ENCODE measurements at regions not wholly inside any gene's neighbourhood (a gene's known extent, or its start where the extent isn't known, plus 50 kb on each side); places are given as distances from the start of the nearest gene placed in this dataset.

DNA sequence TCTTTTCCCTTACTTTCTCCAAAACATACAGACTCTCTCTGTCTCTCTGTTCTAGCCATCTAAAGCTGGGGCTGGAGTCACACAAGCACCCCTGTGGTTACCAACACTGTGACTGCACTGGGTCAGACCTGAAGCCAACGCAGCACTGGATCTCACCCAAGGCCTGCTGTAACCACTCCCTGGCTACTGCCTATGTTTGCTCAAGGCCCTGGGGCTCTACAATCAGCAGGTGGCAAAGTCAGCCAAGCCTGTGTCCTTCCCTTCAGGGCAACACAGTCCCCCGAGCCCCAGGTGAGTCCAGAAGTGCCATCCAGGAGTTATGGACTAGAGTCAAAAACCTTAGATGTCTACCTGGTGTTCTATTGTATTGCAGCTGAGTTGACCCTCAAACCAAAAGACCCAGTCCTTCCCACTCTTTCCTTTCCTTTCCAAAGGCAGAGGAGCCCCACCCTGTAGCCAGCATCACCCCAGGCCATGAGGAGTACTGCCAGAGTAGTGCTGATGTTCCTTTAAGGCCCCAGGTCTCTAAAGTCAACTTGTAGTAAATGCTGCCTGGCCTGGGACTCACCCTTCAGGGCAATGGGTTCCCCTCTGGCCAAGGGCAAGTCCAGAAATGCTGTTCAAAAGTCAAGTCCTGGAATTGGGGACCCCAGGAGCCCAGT is 58.8 kb upstream of the RAP2C start:
- Histone ChIP-seq H3K4me2 (ENCODE audit: insufficient read depth, low read length) (no peak overlapping the region), H3K79me2 (ENCODE audit: insufficient read depth, low read length) (no peaks in the 10 kb centered on the region), H3K27me3 (ENCODE audit: insufficient read depth, low read length, poor library complexity) (no peaks in the 10 kb centered on the region), H3K4me3 (ENCODE audit: low read depth in 1 of 2, low read length in 2 of 2) (no peak overlapping the region), H4K20me1 (ENCODE audit: insufficient read depth, low read length) (no peaks in the 10 kb centered on the region), H3K27ac (ENCODE audit: low read length) (no peak overlapping the region), H2AFZ (ENCODE audit: low read depth, low read length) (no peak overlapping the region), H3K9ac (ENCODE audit: low read depth, low read length) (no peak overlapping the region), H3K9me3 (ENCODE audit: insufficient read depth, low read length, severe bottlenecking) (no peaks in the 10 kb centered on the region), H3K4me1 (ENCODE audit: insufficient read depth, low read length) (no peaks in the 10 kb centered on the region), H3K36me3 (ENCODE audit: insufficient read depth, low read length) (no peaks in the 10 kb centered on the region)
- no peak for TF ChIP-seq EZH2 (IDR thresholded peaks at IDR 0.05; ENCODE audit: borderline replicate concordance, low read depth, low read length, severe bottlenecking)
- TF ChIP-seq, protein P1, sequence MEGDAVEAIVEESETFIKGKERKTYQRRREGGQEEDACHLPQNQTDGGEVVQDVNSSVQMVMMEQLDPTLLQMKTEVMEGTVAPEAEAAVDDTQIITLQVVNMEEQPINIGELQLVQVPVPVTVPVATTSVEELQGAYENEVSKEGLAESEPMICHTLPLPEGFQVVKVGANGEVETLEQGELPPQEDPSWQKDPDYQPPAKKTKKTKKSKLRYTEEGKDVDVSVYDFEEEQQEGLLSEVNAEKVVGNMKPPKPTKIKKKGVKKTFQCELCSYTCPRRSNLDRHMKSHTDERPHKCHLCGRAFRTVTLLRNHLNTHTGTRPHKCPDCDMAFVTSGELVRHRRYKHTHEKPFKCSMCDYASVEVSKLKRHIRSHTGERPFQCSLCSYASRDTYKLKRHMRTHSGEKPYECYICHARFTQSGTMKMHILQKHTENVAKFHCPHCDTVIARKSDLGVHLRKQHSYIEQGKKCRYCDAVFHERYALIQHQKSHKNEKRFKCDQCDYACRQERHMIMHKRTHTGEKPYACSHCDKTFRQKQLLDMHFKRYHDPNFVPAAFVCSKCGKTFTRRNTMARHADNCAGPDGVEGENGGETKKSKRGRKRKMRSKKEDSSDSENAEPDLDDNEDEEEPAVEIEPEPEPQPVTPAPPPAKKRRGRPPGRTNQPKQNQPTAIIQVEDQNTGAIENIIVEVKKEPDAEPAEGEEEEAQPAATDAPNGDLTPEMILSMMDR (IDR thresholded peaks at IDR 0.05; ENCODE audit: borderline replicate concordance, extremely low read depth, low read length, poor library complexity, severe bottlenecking), result no peak
- DNase-seq (no peak), ATAC-seq (ENCODE audit: insufficient read depth, low read depth) (no peak)

DNA sequence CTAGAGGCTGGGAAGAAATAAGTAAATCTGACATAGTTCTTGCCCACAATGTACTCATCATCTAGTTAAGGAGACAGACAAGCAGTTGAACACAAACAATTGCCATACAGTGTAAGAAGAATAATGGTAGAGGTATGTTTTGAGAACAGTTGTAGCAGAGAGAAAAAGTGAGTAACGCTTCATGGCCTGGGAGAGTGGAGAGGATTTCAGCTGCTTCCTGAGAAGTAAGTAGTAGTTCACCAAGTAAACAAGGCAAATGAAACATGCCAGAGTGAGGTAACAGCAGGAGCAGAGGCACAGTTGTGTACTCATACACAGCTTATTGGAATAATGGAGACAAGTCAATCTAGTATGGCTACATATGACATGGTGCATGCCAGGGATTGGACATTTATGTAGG is 53.6 kb upstream of the RAP2C start:
- Histone ChIP-seq H3K9me3 (ENCODE audit: insufficient read depth, low read length, severe bottlenecking) (no peaks in the 10 kb centered on the region), H3K4me3 (ENCODE audit: low read depth in 1 of 2, low read length in 2 of 2) (no peak overlapping the region), H2AFZ (ENCODE audit: low read depth, low read length) (no peak overlapping the region), H3K27me3 (ENCODE audit: insufficient read depth, low read length, poor library complexity) (no peaks in the 10 kb centered on the region), H3K36me3 (ENCODE audit: insufficient read depth, low read length) (no peaks in the 10 kb centered on the region), H3K27ac (ENCODE audit: low read length) (no peak overlapping the region), H3K79me2 (ENCODE audit: insufficient read depth, low read length) (no peaks in the 10 kb centered on the region), H3K4me1 (ENCODE audit: insufficient read depth, low read length) (no peaks in the 10 kb centered on the region), H3K9ac (ENCODE audit: low read depth, low read length) (no peak overlapping the region), H4K20me1 (ENCODE audit: insufficient read depth, low read length) (no peaks in the 10 kb centered on the region), H3K4me2 (ENCODE audit: insufficient read depth, low read length) (no peak overlapping the region)
- no peak for TF ChIP-seq EZH2 (IDR thresholded peaks at IDR 0.05; ENCODE audit: borderline replicate concordance, low read depth, low read length, severe bottlenecking)
- TF ChIP-seq, protein P1 (IDR thresholded peaks at IDR 0.05; ENCODE audit: borderline replicate concordance, extremely low read depth, low read length, poor library complexity, severe bottlenecking), result no peak
- ATAC-seq (ENCODE audit: insufficient read depth, low read depth), result no peak
- DNase-seq, result no peak

DNA sequence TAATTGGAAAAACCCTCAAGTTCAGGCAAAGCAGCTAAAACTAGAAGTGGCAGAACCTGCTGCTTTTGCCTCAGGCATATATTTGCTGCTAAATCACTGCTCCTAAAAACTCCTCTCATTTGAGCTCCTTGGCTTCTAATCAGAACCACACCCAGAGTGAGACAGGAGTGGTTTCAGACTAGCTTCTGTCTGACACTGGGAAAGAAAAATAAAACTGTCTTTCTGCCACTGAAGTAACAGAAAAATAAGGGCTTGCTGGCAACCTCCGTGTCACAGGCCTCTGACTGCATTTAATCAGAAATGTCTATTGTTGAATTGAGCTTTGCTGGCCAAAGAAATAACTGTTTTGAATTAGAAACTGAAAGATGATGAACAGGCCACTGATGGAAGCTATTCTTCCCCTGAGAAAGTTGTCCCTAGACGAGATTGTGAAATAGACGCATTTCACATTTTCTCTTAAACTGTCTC is 52.1 kb upstream of the RAP2C start:
- H3K36me3 ChIP-seq (ENCODE audit: insufficient read depth, low read length), result no peaks in the 10 kb centered on the region
- DNase-seq (no peak), ATAC-seq (ENCODE audit: insufficient read depth, low read depth) (no peak)
- no peaks in the 10 kb centered on the region for H3K27me3 ChIP-seq (ENCODE audit: insufficient read depth, low read length, poor library complexity)
- H4K20me1 ChIP-seq (ENCODE audit: insufficient read depth, low read length), result no peaks in the 10 kb centered on the region
- H3K9ac ChIP-seq (ENCODE audit: low read depth, low read length), result no peak overlapping the region
- H3K4me2 ChIP-seq (ENCODE audit: insufficient read depth, low read length), result no peak overlapping the region
- no peaks in the 10 kb centered on the region for H3K9me3 ChIP-seq (ENCODE audit: insufficient read depth, low read length, severe bottlenecking)
- H3K27ac ChIP-seq (ENCODE audit: low read length), result no peak overlapping the region
- TF ChIP-seq EZH2 (IDR thresholded peaks at IDR 0.05; ENCODE audit: borderline replicate concordance, low read depth, low read length, severe bottlenecking), result no peak
- TF ChIP-seq, protein P1 (IDR thresholded peaks at IDR 0.05; ENCODE audit: borderline replicate concordance, extremely low read depth, low read length, poor library complexity, severe bottlenecking), result no peak
- no peaks in the 10 kb centered on the region for H3K79me2 ChIP-seq (ENCODE audit: insufficient read depth, low read length)
- no peak overlapping the region for H3K4me3 ChIP-seq (ENCODE audit: low read depth in 1 of 2, low read length in 2 of 2)
- no peaks in the 10 kb centered on the region for H3K4me1 ChIP-seq (ENCODE audit: insufficient read depth, low read length)
- no peak overlapping the region for H2AFZ ChIP-seq (ENCODE audit: low read depth, low read length)

All from DND-41 (cell line).